H9 (cell line): ENCODE measurements at regions not wholly inside any gene's neighbourhood (a gene's known extent, or its start where the extent isn't known, plus 50 kb on each side); places are given as distances from the start of the nearest gene placed in this dataset.

Source experiments
- DNase-seq: peaks from one replicate; pipeline ENCODE4 v3.0.0-alpha.2; 2017
- H2AFZ ChIP-seq: one replicate; pipeline ENCODE4 v1.6.1; 2013; ENCODE audit warnings: mild to moderate bottlenecking, low read length, control low read depth, moderate library complexity
- H2AK5ac ChIP-seq: 2 replicates; pipeline ENCODE4 v1.6.1; 2013; ENCODE audit warnings: low read length, control low read depth, mixed read lengths; ENCODE audit not compliant: insufficient read length
- H2BK120ac ChIP-seq: one replicate; pipeline ENCODE4 v1.6.1; 2013; ENCODE audit warnings: low read depth, mild to moderate bottlenecking, low read length, control low read depth, inconsistent platforms; ENCODE audit not compliant: poor library complexity, severe bottlenecking
- H2BK12ac ChIP-seq: 2 replicates; pipeline ENCODE4 v1.6.1; 2013; ENCODE audit warnings: low read length, control low read depth, mixed read lengths, low read depth; ENCODE audit not compliant: insufficient read length
- H2BK15ac ChIP-seq: 2 replicates; pipeline ENCODE4 v1.6.1; 2013; ENCODE audit warnings: low read depth, low read length, control low read depth
- H2BK20ac ChIP-seq: one replicate; pipeline ENCODE4 v1.6.1; 2013; ENCODE audit warnings: low read depth, mild to moderate bottlenecking, low read length, control low read depth, inconsistent platforms; ENCODE audit not compliant: poor library complexity, severe bottlenecking
- H2BK5ac ChIP-seq: 2 replicates; pipeline ENCODE4 v1.6.1; 2013; ENCODE audit warnings: low read length, control low read depth, mixed read lengths; ENCODE audit not compliant: insufficient read length
- H3K14ac ChIP-seq: 2 replicates; pipeline ENCODE4 v1.6.1; 2013; ENCODE audit warnings: low read length, control low read depth; ENCODE audit not compliant: insufficient read depth
- H3K18ac ChIP-seq: 2 replicates; pipeline ENCODE4 v1.6.1; 2013; ENCODE audit warnings: low read depth, mild to moderate bottlenecking, mixed read lengths, low read length, control low read depth; ENCODE audit not compliant: insufficient read length
- H3K23ac ChIP-seq: 2 replicates; pipeline ENCODE4 v1.6.1; 2013; ENCODE audit warnings: low read length, control low read depth, mixed read lengths, low read depth; ENCODE audit not compliant: insufficient read length
- H3K23me2 ChIP-seq: 2 replicates; pipeline ENCODE4 v1.6.1; 2013; ENCODE audit warnings: low read depth, mild to moderate bottlenecking, mixed read lengths, low read length, control low read depth; ENCODE audit not compliant: insufficient read length, poor library complexity, severe bottlenecking
- H3K27ac ChIP-seq: 2 replicates; pipeline ENCODE4 v1.5.1; 2013; ENCODE audit warnings: low read length, control low read depth, mixed read lengths, low read depth; ENCODE audit not compliant: insufficient read length
- H3K27me3 ChIP-seq: 2 replicates; pipeline ENCODE4 v1.6.1; 2013; ENCODE audit warnings: low read length, control low read depth, inconsistent platforms; ENCODE audit not compliant: insufficient read depth
- H3K4ac ChIP-seq: 2 replicates; pipeline ENCODE4 v1.6.1; 2013; ENCODE audit warnings: low read depth, mild to moderate bottlenecking, control low read depth, inconsistent platforms, low read length, moderate library complexity
- H3K4me1 ChIP-seq: 2 replicates; pipeline ENCODE4 v1.6.1; 2013; ENCODE audit warnings: low read length, control low read depth, inconsistent platforms; ENCODE audit not compliant: insufficient read depth
- H3K4me2 ChIP-seq: 2 replicates; pipeline ENCODE4 v1.6.1; 2013; ENCODE audit warnings: low read length, control low read depth, mixed read lengths; ENCODE audit not compliant: insufficient read length, insufficient read depth
- H3K56ac ChIP-seq: 2 replicates; pipeline ENCODE4 v1.6.1; 2013; ENCODE audit warnings: low read depth, mild to moderate bottlenecking, mixed read lengths, low read length, control low read depth; ENCODE audit not compliant: insufficient read length
- H3K79me1 ChIP-seq: 2 replicates; pipeline ENCODE4 v1.6.1; 2013; ENCODE audit warnings: low read depth, mild to moderate bottlenecking, moderate library complexity, low read length, control low read depth, inconsistent platforms; ENCODE audit not compliant: insufficient read depth, poor library complexity, severe bottlenecking
- H3K79me2 ChIP-seq: 2 replicates; pipeline ENCODE4 v1.6.1; 2013; ENCODE audit warnings: low read length, control low read depth, inconsistent platforms; ENCODE audit not compliant: insufficient read depth
- H3K9ac ChIP-seq: 2 replicates; pipeline ENCODE4 v1.6.1; 2013; ENCODE audit warnings: low read length, control low read depth, mixed read lengths; ENCODE audit not compliant: insufficient read length; ENCODE audit errors: extremely low read depth
- H3K9me3 ChIP-seq: one replicate; pipeline ENCODE4 v1.6.1; 2013; ENCODE audit warnings: low read depth, low read length, inconsistent platforms; ENCODE audit not compliant: control insufficient read depth
- H3T11ph ChIP-seq: one replicate; pipeline ENCODE4 v1.6.1; 2013; ENCODE audit warnings: mild to moderate bottlenecking, low read length, control low read depth, inconsistent platforms
- H4K20me1 ChIP-seq: one replicate; pipeline ENCODE4 v1.6.1; 2013; ENCODE audit not compliant: control insufficient read depth, insufficient read length, insufficient read depth
- H4K5ac ChIP-seq: 2 replicates; pipeline ENCODE4 v1.6.1; 2013; ENCODE audit warnings: low read depth, mild to moderate bottlenecking, mixed read lengths, low read length, control low read depth; ENCODE audit not compliant: insufficient read length
- H4K8ac ChIP-seq: replicated peaks from 2 replicates; pipeline ENCODE4 v1.6.1; 2013; ENCODE audit warnings: low read length, control low read depth, mixed read lengths, low read depth; ENCODE audit not compliant: insufficient read length
- H4K91ac ChIP-seq: 2 replicates; pipeline ENCODE4 v1.6.1; 2013; ENCODE audit warnings: low read depth, mild to moderate bottlenecking, moderate library complexity, mixed read lengths, low read length, control low read depth; ENCODE audit not compliant: insufficient read length
- H3K27ac Mint-ChIP-seq, 3 experiments: 2 replicates in 2 of 3; 3 replicates in 1 of 3; pipeline ENCODE4 v1.8.0; 2020 to 2021; ENCODE audit warnings: mixed read lengths in 3 of 3, mild to moderate bottlenecking in 1 of 3, moderate library complexity in 1 of 3
- H3K27me3 Mint-ChIP-seq: 2 replicates; pipeline ENCODE4 v1.8.0; 2021; ENCODE audit warnings: low read depth, mild to moderate bottlenecking, moderate library complexity, mixed read lengths
- H3K36me3 Mint-ChIP-seq, 3 experiments: 2 replicates in 2 of 3; 3 replicates in 1 of 3; pipeline ENCODE4 v1.8.0; 2020 to 2021; ENCODE audit warnings: low read depth in 3 of 3, mixed read lengths in 3 of 3; ENCODE audit not compliant: insufficient read depth in 1 of 3
- H3K4me1 Mint-ChIP-seq, 2 experiments: 2 replicates each; pipeline ENCODE4 v1.8.0; 2020; ENCODE audit warnings: mixed read lengths in 2 of 2
- H3K4me3 Mint-ChIP-seq, 2 experiments: 2 replicates in 1 of 2; 3 replicates in 1 of 2; pipeline ENCODE4 v1.8.0; 2020 to 2021; ENCODE audit warnings: mild to moderate bottlenecking in 2 of 2, mixed read lengths in 2 of 2, moderate library complexity in 1 of 2
- H3K9me3 Mint-ChIP-seq, 2 experiments: 2 replicates in 1 of 2; 3 replicates in 1 of 2; pipeline ENCODE4 v1.8.0; 2020; ENCODE audit warnings: mild to moderate bottlenecking in 2 of 2, mixed read lengths in 2 of 2, moderate library complexity in 1 of 2
- CTCF ChIP-seq: fragments of 200-600 bp; sonication (generic); conservative IDR thresholded peaks from 3 replicates; pipeline ENCODE4 v1.8.0; 2021; ENCODE audit warnings: antibody characterized with exemption, mild to moderate bottlenecking

GRCh38 chr4:11323771-11324170 lies 104.9 kb downstream of the HS3ST1 start:
- Histone ChIP-seq H2BK5ac (no peak overlapping the region), H3K23me2 (no peaks in the 10 kb centered on the region), H3K27ac (no peak overlapping the region), H3K56ac (no peak overlapping the region), H3T11ph (no peak overlapping the region), H4K91ac (no peak overlapping the region), H4K20me1 (no peaks in the 10 kb centered on the region), H3K9ac (no peak overlapping the region), H3K27me3 (no peaks in the 10 kb centered on the region), H3K23ac (no peak overlapping the region), H3K4me1 (no peaks in the 10 kb centered on the region; the same call in 1 of the 2 replicates), H3K79me2 (no peaks in the 10 kb centered on the region), H2BK12ac (no peak overlapping the region), H3K18ac (no peak overlapping the region), H4K5ac (no peak overlapping the region), H2BK15ac (no peak overlapping the region), H3K4me2 (no peak overlapping the region), H3K79me1 (no peaks in the 10 kb centered on the region), H2BK120ac (no peak overlapping the region), H2BK20ac (no peak overlapping the region), H2AFZ (no peak overlapping the region), H4K8ac (no peak overlapping the region), H3K9me3 (peaks cover 28% of the 10 kb centered on the region), H2AK5ac (no peak overlapping the region), H3K4ac (no peak overlapping the region), H3K14ac (no peak overlapping the region)
- TF ChIP-seq CTCF, result no peak
- no peak overlapping the region for H3K27ac Mint-ChIP-seq
- H3K36me3 Mint-ChIP-seq, result peaks cover 19 to 37% (median 33%) of the 10 kb centered on the region in 3 experiments
- peaks cover 41 to 52% of the 10 kb centered on the region in 2 experiments for H3K9me3 Mint-ChIP-seq
- H3K4me1 Mint-ChIP-seq, result 0 out of 4 replicates have a peak, but pooled peaks cover 0 to 3% of the 10 kb centered on the region in 2 experiments
- H3K27me3 Mint-ChIP-seq, result no peaks in the 10 kb centered on the region
- peak; percentile 28 for DNase-seq
- H3K4me3 Mint-ChIP-seq, result no peak overlapping the region
